Inferior parietal cortex (tissue), 1 donor: ENCODE measurements at regions not wholly inside any gene's neighbourhood (a gene's known extent, or its start where the extent isn't known, plus 50 kb on each side); places are given as distances from the start of the nearest gene placed in this dataset.

Experiments
- DNase-seq: peaks from one replicate; pipeline ENCODE4 v3.0.0-alpha.2; 2016; ENCODE audit errors: extremely low spot score

DNA sequence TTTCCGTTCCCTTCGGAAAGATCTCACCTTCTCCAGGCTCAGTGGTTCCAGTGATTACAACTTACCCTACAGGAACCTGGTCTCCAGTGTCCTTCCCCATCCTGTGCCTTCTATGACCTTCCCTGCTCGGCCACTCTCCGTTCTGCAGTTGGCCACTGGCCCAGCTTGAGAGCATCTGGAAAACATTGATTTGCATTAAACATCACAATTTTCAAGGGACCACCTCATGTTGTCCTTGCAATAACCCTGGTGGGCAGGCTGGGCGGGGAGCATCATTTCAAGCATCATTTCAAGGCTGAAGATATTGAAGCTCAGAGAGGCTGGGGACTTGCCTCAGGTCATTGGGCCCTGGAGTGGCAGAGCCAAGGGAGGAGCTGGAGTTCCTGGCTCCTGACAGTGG, 177.4 kb downstream of the SEC61B start:
- no peak for DNase-seq

DNA sequence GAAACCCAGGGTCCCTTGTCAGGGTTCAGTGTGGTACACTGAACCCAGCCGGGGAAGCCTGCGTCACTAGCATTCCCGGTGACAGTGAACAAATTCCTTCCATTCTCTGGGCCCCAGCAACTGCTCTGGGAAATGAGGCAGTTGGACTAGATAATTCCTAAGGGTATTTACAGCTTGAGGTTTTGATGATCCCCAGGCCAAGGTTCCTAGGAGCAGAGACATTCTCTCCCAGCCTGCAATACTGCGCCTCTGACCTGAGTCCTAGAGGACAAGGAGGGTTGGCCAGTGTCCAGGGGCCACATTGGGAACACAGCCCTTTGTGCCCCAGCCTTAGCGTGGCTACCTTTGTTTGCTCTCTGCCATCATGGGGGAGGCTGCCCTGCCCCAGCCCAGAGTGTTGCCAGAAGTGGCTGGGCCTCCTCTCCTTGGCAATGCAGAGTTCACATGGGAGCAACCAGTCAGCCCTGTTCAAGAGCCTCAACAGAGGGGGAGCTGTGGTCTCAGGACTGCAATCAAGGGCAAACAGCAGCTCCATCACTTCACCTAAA, 178.2 kb downstream of the SEC61B start:
- no peak for DNase-seq

DNA sequence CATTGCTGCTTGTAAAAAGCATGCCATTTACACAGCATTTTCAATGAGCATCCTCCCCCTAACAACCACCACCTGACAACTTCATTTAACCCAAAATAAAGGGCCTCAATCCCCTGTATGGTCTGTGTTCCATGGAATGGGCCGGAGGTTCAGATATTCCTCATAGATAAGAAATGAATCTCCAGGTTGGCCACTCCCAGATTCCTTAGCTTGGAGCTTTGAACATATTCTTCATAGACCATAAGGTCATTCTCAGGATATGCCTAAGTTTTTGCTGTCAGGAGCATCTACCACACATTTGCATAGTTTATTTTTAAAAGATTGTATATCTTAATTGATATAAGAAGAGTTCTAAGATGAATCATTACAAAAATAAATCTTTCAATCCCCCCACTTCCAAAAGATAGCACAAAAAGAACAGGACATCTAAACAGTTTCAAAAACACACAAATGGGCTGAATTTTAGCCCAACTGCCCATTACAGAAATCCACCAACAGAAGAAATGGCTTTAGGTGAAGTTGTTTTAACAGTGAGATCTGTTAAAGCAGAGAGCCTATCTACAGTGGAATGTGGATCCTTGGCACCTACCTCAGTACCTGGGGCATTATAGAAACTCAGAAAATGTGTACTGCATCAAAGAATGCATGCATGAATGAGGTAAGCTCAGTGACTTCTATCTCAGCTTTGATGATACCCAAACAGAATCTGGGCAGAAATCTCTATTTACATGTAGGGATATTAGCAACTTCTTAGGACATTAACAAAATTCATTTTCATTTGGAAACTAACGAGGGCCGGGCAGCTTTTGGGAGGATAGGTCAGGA, 179.8 kb downstream of the SEC61B start:
- DNase-seq, result no peak

DNA sequence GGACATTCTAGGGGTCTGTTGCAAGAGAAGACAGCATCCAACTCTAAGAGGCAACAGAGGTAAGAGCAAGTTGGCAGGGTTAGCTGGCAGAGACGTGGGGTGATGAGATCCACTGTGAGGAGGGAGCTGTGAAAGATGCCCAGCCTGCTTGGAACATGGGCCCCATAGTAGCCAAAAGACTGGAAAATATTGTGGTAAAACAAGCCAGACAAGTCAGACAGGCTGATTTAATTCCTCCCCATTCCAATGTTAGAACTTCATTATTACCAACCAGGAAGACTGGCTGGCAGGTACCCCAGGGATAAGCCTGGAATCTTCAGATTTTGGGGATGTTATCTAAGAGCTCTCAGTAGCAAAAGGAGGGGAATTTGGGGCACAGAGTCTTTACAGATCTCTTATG, 181.3 kb downstream of the SEC61B start:
- no peak for DNase-seq

DNA sequence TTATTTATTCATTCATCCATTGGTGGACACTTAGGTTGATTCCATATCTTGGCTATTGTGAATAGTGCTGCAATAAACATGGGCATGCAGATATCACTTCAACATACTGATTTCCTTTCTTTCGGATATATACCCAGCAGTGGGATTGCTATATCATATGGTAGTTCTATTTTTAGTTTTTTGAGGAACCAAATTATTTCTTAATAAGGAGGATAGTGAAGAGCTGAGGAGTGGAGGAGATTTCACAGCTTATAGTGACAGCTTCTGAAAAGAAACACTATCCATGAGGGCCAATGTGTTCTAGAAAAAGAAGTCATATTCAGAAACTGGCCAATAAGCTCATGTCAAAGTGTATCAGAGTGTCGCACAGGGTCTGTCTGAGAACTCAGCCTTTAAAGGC, 183.3 kb downstream of the SEC61B start:
- DNase-seq, result no peak

DNA sequence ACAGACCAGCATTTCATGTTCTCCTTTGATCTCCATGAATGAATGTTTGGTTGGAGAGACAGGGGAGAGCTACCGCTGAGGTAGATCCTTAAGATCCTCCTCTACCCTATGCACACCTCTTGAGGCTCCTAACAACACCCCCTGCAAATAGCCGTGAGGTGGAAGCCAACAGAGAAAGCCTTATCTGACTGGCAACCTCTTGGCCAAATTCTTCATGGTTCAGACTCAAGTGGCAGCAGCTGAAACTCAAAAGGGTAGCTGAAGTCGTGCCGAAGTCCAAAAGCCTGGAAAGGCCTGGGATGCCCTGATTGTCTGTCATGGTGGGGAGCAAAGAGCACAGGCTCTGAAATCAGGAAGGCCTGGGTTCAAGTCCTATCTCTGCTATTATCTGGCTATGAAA, 184.9 kb downstream of the SEC61B start:
- DNase-seq, result no peak

DNA sequence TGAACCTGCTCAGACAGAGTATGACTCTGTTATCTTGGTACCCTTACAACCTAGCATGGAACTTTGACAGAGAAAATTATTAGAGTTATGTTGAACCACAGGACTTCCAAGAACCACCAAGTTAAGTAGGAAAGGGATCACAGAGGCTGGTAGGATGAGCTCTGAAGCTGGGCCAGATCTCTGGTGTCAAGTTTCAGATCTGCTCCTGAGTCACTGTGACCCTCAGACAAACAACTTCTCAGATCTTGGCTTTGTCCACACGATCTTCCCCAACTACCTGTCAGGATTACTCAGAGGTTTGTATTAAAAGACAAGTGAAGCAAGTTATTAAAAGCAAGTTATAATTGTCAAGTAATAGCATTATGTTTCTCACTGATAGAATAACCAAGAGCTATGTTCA, 189.0 kb downstream of the SEC61B start:
- no peak for DNase-seq

DNA sequence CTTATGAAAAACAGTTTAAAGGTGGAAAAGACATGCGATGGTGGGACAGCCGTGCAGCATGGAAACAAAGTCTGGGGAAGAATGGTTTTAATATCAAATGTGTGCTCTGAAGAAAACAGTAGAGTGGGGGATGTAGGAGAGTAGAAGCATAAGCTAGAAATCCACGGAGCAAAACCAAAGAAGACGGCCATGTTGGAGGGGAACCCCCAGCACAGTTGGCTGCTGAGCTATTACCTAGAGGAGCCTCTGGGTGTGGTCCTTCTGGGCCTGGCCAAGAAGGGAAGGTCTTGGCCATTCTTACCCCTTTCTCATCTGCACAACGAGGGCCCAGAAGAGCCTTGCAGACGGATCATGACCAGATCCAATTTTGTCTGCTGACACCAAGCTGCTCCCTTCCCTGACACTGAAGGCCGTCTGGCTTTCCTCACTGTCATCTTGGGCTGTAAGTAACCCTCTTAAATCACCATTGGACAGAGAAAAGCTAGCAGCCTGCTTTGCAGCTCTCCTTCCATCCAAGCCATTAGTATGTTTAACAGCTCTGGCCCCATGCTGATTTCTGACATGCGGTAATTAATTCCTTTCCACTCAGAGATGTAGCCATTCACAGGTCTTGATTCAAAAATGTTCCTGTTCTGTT, 189.5 kb downstream of the SEC61B start:
- DNase-seq, result no peak

DNA sequence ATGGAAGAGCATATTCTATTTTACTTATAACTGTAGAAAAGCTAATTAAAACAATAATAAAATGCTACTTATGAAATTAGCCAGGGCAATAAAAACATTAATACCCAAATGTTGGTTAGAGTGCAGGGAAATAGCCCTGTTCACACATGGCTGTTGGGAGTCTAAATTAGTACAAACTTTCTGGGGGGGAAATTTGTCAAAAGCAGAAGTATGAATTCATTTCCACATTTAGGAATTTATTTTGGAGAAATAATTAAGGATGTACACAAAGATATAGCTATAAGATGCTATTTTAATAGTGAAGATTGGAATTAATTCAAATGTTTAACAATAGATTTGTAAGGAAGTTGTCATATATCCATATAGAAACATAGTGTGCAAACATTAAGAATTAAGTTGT, 190.5 kb downstream of the SEC61B start:
- DNase-seq, result no peak

DNA sequence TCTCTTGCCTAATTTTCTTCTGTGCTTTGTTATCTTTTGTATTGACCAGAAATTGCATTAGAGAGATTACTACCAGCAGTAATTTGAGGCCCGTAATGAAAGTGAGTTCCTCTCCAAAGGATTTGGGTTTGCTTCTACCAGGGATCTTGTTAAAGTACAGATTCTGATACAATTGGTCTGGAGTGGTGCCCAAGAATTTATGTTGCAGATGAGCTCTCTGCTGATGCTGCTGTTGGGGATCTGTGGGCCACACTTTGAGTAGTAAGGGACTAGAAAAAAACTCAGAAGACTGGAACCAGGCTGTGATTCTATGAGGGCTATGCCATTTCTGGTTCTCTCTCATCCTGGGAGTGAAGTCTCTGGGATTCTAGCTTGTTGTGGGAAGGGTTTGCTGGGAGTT, 192.2 kb downstream of the SEC61B start:
- no peak for DNase-seq

DNA sequence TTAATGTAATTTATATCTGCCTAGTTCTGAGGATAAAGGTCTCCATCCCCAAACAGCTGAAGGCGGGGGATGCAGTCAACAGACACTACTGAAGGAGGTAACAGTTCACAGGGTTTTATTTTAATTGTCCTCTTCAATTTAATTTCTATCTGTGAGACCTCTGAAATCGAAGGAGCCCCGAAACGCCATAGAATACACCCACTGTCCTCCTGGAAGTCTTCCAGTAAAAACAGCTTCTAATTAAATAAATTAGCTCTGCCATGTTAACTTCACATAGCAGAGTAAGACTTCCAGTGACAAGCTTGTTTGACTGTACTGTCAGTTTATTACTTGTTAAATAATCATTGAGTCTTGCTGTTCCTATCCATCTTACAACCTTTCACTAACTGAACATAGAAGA, 193.5 kb downstream of the SEC61B start:
- DNase-seq, result no peak

DNA sequence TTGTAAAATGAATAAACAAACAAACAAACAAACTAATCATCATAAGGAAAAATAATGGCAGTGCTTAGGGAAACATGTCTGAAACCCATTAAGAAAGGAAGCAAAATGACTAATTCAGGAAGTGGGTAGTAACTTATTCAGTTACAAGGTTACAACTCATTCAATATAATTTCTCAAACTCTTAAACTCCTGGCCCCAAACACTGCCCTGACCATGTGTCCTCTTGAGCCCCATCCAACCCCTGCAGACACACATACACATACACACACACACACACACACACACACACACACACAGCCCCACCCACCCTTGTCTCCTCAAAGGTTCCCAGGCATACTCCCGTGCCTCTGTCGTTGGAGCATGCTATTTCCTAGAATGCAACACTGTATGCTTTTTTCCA, 193.9 kb downstream of the SEC61B start:
- DNase-seq, result no peak

DNA sequence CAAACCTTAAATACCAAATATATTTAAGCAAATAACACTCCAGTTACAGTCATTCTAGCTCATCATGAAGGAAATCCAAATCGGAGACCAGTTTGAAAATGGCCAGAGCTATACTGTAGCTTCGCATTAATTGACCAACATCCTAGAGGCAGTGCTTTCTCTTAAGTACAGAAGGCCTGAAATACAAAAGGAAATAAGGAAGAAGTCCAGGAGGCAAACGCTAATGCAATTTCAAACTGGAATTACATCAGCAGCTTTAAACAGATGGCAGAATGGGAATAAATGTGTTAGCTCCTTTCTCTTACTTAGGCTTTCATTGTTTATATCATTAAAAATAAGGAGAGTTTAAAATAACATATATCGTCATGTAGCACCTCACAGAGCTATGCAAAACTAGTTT, 197.0 kb downstream of the SEC61B start:
- DNase-seq, result no peak

DNA sequence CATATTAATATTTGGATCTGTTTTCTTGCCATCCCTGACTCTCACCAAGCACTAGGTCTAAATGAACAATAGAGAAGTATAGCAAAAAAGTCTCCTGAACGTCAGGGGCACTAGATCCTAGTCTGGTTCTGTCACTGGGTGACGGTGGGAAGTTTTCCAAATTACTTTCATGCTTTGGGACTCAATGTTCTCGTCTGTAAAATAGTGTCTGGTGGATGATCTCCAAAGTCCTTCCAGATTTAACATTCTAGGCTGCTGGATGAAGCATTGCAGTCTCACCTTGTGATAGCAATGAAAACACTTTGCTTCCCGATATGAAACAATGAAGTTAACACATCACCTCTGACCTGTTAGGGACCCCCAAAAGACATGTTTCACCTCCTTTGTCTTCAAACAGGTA, 199.3 kb downstream of the SEC61B start:
- no peak for DNase-seq

DNA sequence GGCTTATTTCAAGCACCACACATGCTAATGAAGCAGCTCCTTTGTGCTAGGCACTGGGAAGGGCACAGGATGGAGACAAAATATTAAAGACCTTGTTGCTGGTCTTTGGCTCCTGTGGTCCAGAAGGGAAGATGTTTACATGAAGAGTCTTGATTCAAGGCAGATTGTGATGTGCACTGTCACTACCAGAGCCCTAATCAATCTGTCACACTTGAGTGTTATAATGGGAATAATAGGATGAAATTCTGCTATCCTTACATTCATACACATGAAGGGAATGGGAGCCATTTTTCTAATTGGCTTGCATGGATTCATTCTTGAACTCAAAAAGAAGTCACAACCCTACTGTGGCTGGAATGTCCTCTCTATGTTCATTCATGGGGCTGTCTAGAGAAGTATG, 203.0 kb downstream of the SEC61B start:
- DNase-seq, result no peak

DNA sequence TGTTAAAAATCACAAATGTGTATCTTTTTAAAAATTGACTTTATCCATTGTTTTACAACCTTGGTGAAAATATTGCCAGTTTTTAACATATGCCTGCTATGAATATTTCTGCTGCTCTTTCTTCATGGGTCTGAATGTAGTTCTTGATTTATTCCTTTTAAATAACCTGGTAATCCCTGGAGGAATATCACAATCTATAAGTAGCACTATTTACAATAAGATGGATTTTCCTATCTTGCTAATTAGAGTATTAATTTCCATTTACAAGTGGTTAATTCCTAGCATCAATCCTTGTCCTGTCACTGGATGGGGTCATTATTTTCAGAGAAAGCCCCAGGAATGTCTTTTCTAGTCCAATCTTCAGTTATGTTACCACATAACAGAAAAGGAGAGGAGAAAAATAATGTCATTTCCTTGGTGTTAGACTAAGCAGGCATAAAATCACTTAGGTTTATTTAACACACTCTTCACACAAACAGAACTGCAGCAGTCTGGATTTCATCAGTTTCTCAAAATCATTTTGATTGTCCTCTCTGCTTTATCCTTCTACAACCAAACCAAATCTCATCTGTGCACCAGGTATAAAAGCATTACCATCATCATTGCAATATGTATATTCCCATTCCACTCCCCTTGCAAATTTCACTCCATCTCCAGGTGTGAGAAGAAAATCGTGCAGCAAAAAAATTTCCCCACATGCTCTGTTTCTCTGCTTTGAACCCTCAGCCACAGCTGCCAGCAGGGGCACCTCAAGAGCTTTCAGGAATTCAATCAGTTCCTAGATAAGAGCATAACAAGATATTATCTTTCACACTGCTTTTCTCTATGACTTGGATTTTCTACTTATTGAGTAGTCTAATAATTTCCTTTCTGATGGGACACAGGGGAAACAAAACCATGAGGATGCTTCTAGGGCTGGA, 204.1 kb downstream of the SEC61B start:
- DNase-seq, result no peak

DNA sequence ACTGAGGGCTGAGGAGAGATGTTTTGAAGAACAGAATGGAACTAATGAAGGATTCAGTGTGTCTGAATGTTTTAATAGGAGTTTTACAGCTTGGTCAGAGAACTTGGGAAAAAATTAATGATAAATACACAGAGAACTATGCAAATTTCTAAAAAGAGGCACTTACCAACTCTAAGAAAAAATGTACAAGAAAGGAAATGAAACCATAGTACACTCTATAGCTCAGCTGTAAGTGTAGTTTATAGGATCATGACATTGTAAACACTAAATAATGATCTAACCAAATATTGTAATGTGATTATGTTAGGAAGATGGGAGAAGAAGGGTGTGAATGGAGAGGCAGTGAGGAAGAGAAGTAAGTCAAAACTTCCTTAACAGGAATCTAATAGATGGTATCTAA, 205.2 kb downstream of the SEC61B start:
- no peak for DNase-seq

DNA sequence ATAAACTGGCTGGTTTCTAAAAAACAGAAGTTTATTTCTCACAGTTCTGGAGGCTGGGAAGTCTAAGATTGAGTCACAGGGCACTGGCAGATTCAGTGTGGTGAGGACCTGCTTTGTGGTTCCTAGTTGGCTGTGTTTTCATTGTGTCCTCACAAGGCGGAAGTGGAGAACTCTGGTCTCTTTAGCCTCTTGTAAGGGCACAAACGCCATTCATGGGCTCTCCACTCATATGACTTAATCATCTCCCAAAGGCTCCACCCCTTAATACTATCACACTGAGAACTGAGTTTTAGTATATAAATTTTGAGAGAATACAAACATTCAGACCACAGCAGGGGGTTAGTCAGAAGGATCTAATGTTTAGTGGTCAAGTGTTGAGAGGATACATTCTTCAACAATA, 208.2 kb downstream of the SEC61B start:
- DNase-seq, result no peak

DNA sequence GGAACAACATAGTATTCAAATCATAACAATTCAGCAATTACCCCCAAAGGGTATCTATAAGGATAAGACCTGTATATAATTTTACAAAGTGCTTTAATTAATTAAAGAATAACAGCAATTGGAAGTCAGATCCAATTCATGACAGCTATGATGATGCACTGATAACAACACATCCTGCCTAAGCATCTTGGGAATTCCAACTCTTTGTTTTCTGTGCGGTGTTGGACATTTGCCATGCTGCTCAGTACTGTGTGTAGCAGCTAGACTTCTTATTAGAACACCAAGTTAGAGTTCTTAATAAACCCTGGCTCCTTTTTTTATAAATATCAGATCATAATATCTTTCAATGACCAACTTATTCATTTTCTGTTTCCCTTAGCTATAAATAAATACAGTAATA, 209.0 kb downstream of the SEC61B start:
- no peak for DNase-seq

DNA sequence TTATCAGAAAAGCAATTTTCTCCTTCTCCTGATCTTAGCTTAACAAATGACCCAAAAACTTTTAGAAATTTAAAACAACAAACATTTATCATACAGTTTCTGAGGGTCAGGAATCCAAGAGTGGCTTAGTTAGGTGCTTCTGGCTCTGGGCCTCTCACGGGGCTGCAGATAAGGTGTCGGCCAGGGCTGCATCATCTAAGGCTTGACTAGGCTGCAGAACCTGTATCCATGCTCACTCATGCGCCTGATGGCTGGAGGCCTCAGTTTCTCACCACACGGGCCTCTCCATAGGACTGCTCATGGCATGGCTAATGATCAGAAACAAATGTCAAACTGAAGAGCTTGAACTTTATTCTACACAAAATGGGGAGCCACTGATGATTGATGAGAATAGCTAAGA, 210.0 kb downstream of the SEC61B start:
- DNase-seq, result no peak

DNA sequence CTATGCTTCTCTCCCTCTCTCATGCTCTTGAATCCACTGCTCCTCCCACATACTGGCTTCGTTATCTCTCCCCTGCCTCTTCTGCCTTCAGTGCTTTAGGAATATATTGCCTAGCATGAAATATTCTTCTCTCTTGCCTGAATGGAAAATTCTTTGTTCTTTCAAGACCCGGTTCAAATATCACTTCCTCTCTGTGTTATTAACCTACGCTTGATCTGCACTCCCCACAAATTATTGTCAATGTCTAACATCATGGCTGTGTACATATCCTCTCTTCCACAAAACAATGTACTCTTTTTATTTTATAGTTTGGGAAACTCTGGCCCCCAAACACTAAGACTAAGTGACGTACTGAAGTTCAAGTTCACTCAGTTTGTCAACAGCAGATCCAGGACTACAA, 211.0 kb downstream of the SEC61B start:
- no peak for DNase-seq

DNA sequence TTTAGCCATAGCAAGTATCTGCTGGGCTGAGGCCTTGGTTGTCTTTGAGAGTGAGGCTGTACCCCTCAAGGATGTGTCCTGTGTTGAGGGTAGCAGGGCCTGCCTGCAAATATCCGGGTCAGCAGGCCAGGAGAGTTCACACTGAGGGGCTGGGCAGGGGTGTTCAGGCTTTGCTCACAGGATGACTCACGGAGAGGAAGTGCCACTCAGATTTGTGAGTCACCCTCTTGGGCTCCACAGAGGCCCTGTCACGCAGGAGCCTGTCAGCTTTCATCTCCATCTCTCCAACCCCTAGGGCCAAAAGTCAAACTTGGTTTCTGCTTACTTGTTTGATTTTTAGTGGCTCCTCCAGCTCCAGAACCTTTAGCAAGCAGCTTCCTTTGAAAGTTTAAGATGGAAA, 211.5 kb downstream of the SEC61B start:
- no peak for DNase-seq
